ENCODE measurements at regions not wholly inside any gene's neighbourhood (a gene's known extent, or its start where the extent isn't known, plus 50 kb on each side); places are given as distances from the start of the nearest gene placed in this dataset.

GRCh38 chr14:36465178-36465577, 54.9 kb downstream of the NKX2-1 start:
- Histone ChIP-seq H3K27ac (replicated peaks in 1 of 4) (no peak overlapping the region), H3K27me3 (peaks cover 0 to 13% (median 0%) of the 10 kb centered on the region in 4 donors), H3K4me1 (no peaks in the 10 kb centered on the region), H3K9me3 (no peaks in the 10 kb centered on the region), H3K36me3 (no peaks in the 10 kb centered on the region), H3K4me3 (no peak overlapping the region)
- intact Hi-C loops (cut with DNase I) = no loop called here
- WGBS = 74% methylated on average over 4 of the region's 4 CpGs
- no peak for DNase-seq (ENCODE audit: extremely low spot score)
- no peak for TF ChIP-seq POLR2A (IDR thresholded peaks at IDR 0.05; ENCODE audit: low read depth)
- TF ChIP-seq CTCF (IDR thresholded peaks at IDR 0.05) = no peak
- TF ChIP-seq EP300 (IDR thresholded peaks at IDR 0.05) = no peak
- no peak for TF ChIP-seq POLR2AphosphoS5 (IDR thresholded peaks at IDR 0.05)

GRCh38 chr14:36462890-36463289, 57.1 kb downstream of the NKX2-1 start:
- TF ChIP-seq EP300 (IDR thresholded peaks at IDR 0.05) (no peak), POLR2AphosphoS5 (IDR thresholded peaks at IDR 0.05) (no peak), CTCF (IDR thresholded peaks at IDR 0.05) (no peak), POLR2A (IDR thresholded peaks at IDR 0.05; ENCODE audit: low read depth) (no peak)
- no peaks in the 10 kb centered on the region for H3K36me3 ChIP-seq
- H3K4me3 ChIP-seq = no peak overlapping the region
- 84% methylated on average over 1 of the region's 1 CpG for WGBS
- DNase-seq (ENCODE audit: extremely low spot score) = no peak
- peaks cover 0 to 9% (median 0%) of the 10 kb centered on the region in 4 donors for H3K27me3 ChIP-seq
- intact Hi-C loops (cut with DNase I) = no loop called here
- no peaks in the 10 kb centered on the region for H3K9me3 ChIP-seq
- H3K27ac ChIP-seq (replicated peaks in 1 of 4) = no peak overlapping the region
- H3K4me1 ChIP-seq = no peaks in the 10 kb centered on the region

GRCh38 chr14:36455241-36455627, 64.8 kb downstream of the NKX2-1 start:
- intact Hi-C loops (cut with DNase I) = no loop called here
- Histone ChIP-seq H3K4me3 (no peak overlapping the region), H3K27me3 (peaks cover 0 to 4% (median 0%) of the 10 kb centered on the region in 4 donors), H3K27ac (replicated peaks in 1 of 4) (no peak overlapping the region), H3K4me1 (no peaks in the 10 kb centered on the region), H3K9me3 (no peaks in the 10 kb centered on the region), H3K36me3 (no peaks in the 10 kb centered on the region)
- no peak for DNase-seq (ENCODE audit: extremely low spot score)
- 82% methylated on average over 2 of the region's 2 CpGs for WGBS
- TF ChIP-seq CTCF (IDR thresholded peaks at IDR 0.05) (no peak), POLR2AphosphoS5 (IDR thresholded peaks at IDR 0.05) (no peak), POLR2A (IDR thresholded peaks at IDR 0.05; ENCODE audit: low read depth) (no peak), EP300 (IDR thresholded peaks at IDR 0.05) (no peak)

GRCh38 chr14:36454599-36455240, 65.3 kb downstream of the NKX2-1 start:
- Histone ChIP-seq H3K27me3 (peaks cover 0 to 4% (median 0%) of the 10 kb centered on the region in 4 donors), H3K27ac (replicated peaks in 1 of 4) (no peak overlapping the region), H3K36me3 (no peaks in the 10 kb centered on the region), H3K4me1 (no peaks in the 10 kb centered on the region), H3K9me3 (no peaks in the 10 kb centered on the region), H3K4me3 (no peak overlapping the region)
- TF ChIP-seq CTCF (IDR thresholded peaks at IDR 0.05) (no peak), POLR2A (IDR thresholded peaks at IDR 0.05; ENCODE audit: low read depth) (no peak), EP300 (IDR thresholded peaks at IDR 0.05) (no peak), POLR2AphosphoS5 (IDR thresholded peaks at IDR 0.05) (no peak)
- 45% methylated on average over 5 of the region's 5 CpGs for WGBS
- intact Hi-C loops (cut with DNase I) = no loop called here
- DNase-seq (ENCODE audit: extremely low spot score) = no peak

GRCh38 chr14:36452860-36453259, 67.2 kb downstream of the NKX2-1 start:
- H3K27me3 ChIP-seq = peaks cover 0 to 3% (median 0%) of the 10 kb centered on the region in 4 donors
- TF ChIP-seq POLR2AphosphoS5 (IDR thresholded peaks at IDR 0.05) (no peak), POLR2A (IDR thresholded peaks at IDR 0.05; ENCODE audit: low read depth) (no peak), CTCF (IDR thresholded peaks at IDR 0.05) (no peak), EP300 (IDR thresholded peaks at IDR 0.05) (no peak)
- H3K27ac ChIP-seq (replicated peaks in 1 of 4) = no peak overlapping the region
- no peaks in the 10 kb centered on the region for H3K36me3 ChIP-seq
- WGBS = 70% methylated on average over 7 of the region's 7 CpGs
- intact Hi-C loops (cut with DNase I) = no loop called here
- DNase-seq (ENCODE audit: extremely low spot score) = no peak
- H3K4me1 ChIP-seq = no peaks in the 10 kb centered on the region
- no peak overlapping the region for H3K4me3 ChIP-seq
- no peaks in the 10 kb centered on the region for H3K9me3 ChIP-seq

Measured in esophagus muscularis mucosa (tissue), 4 donors.